ENCODE measurements at regions not wholly inside any gene's neighbourhood (a gene's known extent, or its start where the extent isn't known, plus 50 kb on each side); places are given as distances from the start of the nearest gene placed in this dataset.
A peak's percentile ranks its signal among the peaks of the same experiment; 100 is the strongest.

- peak; percentile 83 for FAIRE-seq
These were observed 117.4 kb upstream of the CWC22 start for GRCh38 chr2:180124273-180125139.

- FAIRE-seq, result no peak
These were observed 115.8 kb upstream of the CWC22 start for GRCh38 chr2:180122874-180123273.

GRCh38 chr2:180115675-180116074 lies 108.6 kb upstream of the CWC22 start:
- FAIRE-seq, result no peak

GRCh38 chr2:180115269-180115668 lies 108.2 kb upstream of the CWC22 start:
- FAIRE-seq, result no peak

- FAIRE-seq, result no peak
These were observed 104.8 kb upstream of the CWC22 start for GRCh38 chr2:180111901-180112300.

GRCh38 chr2:180110469-180110868 lies 103.4 kb upstream of the CWC22 start:
- no peak for FAIRE-seq

GRCh38 chr2:180101846-180102245 lies 94.7 kb upstream of the CWC22 start:
- FAIRE-seq, result no peak

GRCh38 chr2:180099308-180099707 lies 92.2 kb upstream of the CWC22 start:
- FAIRE-seq, result no peak

GRCh38 chr2:180085144-180085543 lies 78.0 kb upstream of the CWC22 start:
- FAIRE-seq, result peak; percentile 85

- FAIRE-seq, result no peak
These were observed 70.3 kb upstream of the CWC22 start for GRCh38 chr2:180077295-180077906.

GRCh38 chr2:180075870-180076269 lies 68.8 kb upstream of the CWC22 start:
- no peak for FAIRE-seq

- no peak for FAIRE-seq
These were observed 64.7 kb upstream of the CWC22 start for GRCh38 chr2:180071797-180072196.

- FAIRE-seq, result no peak
These were observed 56.5 kb upstream of the CWC22 start for GRCh38 chr2:180063494-180064092.

GRCh38 chr2:180062178-180062577 lies 55.1 kb upstream of the CWC22 start:
- FAIRE-seq, result no peak

GRCh38 chr2:180061546-180061945 lies 54.4 kb upstream of the CWC22 start:
- FAIRE-seq, result no peak

GRCh38 chr2:180061085-180061484 lies 54.0 kb upstream of the CWC22 start:
- no peak for FAIRE-seq

GRCh38 chr2:180058993-180059392 lies 51.9 kb upstream of the CWC22 start:
- no peak for FAIRE-seq

- no peak for FAIRE-seq
These were observed 50.8 kb upstream of the CWC22 start for GRCh38 chr2:180057706-180058412.

Data from G401.6 (cell line).